GM21576 (cell line): ENCODE measurements at regions not wholly inside any gene's neighbourhood (a gene's known extent, or its start where the extent isn't known, plus 50 kb on each side); places are given as distances from the start of the nearest gene placed in this dataset.
"Not testable (repeated sequence)": the region's sequence is repeated elsewhere in the genome, so short reads cannot be mapped to it uniquely, and the experiment has no call there.

Experiments
- ATAC-seq: cut with Tn5 transposase; IDR thresholded peaks from one replicate; pipeline ENCODE4 v1.9.1; 2021; ENCODE audit warnings: mild to moderate bottlenecking, moderate library complexity; ENCODE audit not compliant: unreplicated experiment

DNA sequence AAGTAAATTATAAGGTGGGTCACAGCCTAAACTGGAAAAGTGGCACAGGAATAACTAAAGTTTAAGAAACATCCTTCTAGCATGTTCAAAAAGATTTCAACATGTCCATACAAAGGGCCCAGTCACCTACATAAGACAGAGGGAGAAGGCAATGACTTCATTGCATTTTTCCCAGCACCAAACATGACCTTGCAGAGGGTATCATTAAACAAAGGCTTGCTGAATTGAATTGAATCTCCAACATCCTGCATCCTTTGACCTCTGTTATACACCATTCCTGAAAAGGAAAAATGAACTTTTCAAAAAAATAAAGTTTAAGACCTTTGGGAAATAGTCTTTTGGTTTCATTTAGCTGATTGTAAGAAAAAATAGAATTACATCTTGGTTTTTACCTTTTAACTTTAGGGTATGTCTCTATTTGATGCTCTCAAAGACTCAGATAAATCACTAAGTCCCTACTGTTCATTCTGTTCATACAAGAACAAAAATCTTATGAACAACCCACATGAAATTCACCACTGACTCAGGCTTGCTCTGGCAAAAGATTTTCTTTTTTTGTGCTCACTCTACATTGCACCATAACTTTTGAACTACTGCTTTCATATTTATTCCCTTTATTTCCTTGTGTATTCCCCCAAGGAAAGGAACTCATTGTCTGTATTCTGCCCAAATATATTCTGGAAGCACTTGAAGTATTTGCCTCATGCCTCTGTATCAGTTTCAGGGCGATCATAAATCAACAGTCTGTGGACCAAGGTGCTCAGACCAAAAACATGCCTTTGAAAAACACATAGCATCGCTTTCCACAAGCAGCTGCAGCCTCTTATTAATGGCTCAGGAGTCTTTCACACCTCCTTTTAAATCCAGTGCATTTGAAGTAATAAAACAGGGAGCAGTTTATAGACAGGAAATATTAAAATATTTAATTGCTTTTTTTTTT is 121.7 kb downstream of the DUSP6 start:
- no peak for ATAC-seq

DNA sequence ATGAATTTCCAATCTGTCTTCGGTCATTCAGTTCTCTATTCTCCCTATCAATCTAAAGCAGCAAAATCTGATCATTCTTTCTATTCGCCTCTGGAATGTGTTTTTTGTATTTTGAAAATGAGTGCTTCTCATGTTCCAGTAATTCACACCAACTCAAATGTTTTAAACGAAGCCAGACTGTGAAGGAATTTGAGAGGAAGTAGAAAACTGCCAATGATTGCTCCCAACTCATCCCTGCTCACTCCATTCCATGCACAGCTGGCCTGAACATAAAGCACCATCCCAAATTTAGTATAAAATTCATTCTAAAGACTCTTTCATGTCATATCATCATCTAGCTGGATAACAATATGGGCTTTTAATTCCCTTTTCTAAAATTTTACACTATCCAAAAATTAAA is 123.8 kb downstream of the DUSP6 start:
- ATAC-seq = no peak

DNA sequence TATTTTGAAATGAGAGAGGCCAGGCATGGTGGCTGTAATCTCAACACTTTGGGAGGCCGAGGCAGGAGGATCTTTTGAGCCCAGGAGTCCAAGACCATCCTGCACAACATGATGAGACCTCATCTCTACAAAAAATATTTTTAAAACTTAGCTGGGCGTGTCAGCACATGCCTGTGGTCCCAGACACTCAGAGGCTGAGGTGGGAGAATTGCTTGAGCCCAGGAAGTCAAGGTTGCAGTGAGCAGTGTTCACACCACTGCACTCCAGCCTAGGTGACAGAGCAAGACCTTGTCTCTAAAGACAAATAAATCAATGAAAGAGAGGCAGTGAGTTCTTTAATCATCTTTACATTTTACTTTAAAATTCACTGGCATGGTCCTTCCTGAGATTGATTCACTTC is 124.5 kb downstream of the DUSP6 start:
- no peak for ATAC-seq

DNA sequence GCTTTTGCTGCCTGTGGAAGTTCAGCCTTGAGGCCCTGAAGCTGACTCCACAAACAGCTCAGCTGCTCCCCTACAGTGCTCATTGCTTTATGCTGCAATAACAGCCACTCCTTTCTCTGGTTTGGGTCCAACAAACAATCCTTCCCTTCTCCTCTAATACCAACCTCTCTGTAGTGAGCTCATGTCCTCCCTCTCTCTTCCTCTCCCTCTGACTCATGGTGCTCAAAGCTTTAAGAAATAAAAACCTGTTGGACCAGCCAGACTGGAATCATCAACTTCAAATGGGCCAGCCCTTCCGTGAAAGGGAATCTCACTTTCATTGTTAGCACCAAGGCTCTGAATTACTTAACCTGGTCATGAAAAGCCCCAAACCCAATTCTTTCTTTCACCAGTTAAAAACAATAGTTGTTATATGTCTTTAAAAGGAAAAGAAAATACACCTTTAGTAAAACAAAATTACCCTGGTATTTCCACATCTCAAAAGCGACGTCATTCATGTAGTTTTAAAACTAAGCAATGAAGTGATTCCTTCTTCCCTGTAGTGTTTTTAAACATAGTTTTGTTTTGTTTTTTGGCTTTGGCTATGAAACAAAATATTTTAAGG is 126.4 kb downstream of the DUSP6 start:
- peak; percentile 50 for ATAC-seq

DNA sequence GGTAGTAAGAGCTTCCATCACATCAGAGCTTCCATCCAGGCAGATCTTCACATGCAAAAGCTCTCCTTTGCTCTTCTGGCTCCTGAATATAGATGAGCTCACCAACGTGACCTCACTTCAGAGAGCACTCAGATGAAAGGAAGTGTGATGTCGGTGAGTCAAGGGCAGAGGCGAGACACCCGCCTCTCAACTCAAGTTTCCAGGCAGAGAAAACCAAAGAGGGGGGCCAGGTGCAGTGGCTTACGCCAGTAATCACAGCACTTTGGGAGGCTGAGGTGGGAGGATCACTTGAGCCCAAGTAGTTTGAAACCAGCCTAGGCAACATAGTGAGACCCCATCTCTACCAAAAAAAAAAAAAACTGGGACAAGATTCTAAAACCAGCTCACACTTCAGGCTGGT is 126.9 kb downstream of the DUSP6 start:
- ATAC-seq = peak; percentile 76

DNA sequence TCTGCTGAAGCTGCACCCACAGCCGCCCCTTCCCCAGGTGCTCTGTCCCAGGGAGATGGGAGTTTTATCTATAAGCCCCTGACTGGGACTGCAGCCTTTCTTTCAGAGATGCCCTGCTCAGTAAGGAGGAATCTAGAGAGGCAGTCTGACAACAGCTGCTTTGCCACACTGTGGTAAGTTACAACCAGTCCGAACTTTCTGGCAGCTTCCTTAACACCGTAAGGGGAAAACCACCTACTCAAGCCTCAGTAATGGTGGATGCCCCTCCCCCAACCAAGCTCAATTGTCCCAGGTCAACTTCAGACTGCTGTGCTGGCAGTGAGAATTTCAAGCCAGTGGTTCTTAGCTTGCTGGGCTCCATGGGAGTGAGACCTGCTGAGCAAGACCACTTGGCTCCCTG is 129.7 kb downstream of the DUSP6 start:
- not testable (repeated sequence) for ATAC-seq

DNA sequence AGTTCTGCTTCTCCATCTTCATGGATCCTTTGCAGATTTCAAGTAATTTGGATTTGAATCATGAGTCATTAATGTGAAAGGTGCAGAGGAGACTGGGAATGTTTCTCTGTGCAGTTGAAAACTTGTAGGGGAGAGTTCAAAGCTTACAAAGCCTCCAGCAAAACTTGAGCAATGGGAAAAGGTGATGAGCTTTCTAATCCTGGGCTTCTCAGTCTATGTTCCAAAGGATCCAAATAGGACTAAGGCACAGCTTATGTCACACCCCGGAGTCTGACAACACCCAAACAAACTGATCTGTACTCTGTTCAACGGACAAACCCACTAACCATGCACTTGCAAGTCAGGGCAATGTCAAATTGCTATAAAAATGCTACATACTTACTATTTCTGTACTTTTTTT is 134.8 kb downstream of the DUSP6 start:
- no peak for ATAC-seq

DNA sequence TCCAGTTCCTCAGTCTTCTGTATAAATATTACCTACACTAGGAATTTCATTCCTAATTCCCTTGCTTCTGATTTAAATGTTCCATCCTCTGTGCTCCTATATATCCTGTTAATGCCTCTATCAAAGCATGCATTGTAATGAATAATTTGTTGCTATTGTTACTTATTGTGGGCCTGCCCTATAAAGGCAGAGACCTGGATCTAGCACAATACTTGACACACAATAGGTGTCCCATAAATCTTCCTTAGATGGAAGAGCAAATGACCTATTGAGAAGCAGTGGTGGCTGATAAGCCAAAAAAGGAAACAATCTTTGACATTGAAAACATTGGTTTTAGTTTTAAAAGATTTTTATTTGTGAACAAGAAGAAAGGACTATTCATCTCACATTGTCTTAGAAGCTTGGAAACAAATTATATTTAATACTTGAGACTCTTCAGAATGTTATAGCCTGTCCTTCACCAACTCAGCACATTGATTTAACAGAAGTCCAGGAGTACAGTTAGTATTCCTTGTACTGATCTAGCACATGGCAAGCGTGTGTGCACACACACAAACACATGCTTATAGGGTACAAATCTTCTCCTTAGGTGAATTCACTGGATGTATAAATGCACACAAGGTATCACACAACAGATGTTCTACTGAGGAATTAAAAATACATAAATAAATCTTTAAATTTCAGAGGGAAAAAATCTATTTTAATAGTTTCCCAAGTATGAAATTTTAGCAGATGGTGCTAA is 135.9 kb downstream of the DUSP6 start:
- no peak for ATAC-seq

DNA sequence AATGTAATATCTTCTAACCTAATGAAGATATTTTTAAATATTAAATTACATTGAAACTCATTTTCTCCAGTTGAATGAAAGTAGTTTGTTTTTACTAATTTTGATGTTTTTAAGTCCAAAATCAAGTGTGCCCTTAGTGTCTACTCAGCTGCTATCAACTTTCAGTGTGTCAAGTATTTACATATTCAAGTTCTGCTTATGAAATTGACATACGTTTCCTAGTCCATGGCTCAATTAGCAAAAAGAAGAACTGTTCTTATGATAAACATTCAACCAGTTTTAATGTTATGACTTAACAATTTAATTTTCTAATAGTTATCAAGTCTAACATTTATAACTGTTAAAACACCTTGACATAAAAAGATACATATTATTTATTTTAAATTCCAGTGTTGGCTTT is 137.1 kb downstream of the DUSP6 start:
- ATAC-seq = no peak

DNA sequence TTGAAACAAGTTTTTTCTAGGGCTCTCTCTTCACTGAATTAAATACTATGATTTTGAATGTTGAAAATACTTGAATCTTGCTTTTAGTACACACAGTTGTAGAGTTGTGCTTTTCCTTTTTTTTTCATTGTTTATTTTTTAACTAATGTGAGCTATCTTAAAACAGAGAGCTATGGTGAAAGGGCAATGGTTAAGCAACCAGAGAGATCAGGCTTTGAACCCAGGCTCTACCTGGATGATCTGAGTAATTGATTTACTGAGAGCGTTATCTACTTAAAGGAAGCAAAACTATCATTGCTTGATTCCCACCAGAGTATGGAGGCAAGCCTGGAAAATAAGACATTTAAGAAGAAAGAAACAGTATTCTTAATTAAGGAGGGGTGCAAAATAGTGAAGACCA is 138.6 kb downstream of the DUSP6 start:
- ATAC-seq = no peak

DNA sequence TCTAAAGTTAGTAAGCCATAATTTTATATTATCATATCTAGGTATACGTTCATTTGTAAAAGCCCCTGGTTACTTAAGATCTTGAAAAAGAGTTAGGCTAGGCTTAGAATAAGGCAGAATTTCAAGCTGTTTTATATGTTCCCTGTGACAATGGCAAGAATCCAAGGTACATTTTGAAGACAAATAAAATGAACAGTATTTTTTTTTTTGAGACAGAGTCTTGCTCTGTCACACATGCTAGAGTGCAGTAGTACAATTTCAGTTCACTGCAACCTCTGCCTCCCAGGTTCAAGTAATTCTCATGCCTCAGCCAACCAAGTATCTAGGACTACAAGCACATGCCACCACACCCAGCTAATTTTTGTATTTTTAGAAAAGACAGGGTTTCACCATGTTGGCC is 139.2 kb downstream of the DUSP6 start:
- no peak for ATAC-seq

DNA sequence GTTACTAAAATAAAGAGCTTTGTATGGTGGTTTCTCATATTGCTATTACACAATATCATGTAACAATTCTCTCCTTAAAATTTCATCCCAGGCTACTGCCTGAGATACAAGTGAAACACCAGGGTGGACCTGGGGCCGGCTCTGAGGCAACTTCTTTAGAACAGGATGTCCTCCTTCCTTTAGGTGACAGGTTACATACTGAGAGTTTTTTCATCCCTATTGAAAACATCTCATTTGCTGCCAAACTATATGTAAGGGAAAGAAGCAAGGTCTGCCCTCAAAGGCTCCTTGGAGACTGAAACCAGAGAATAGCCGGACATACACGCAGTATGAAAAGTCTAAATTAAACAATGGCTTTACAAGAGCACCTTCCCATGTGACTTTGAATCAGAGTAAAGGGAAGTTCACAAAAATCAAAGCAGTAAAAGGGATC is 139.9 kb downstream of the DUSP6 start:
- no peak for ATAC-seq

DNA sequence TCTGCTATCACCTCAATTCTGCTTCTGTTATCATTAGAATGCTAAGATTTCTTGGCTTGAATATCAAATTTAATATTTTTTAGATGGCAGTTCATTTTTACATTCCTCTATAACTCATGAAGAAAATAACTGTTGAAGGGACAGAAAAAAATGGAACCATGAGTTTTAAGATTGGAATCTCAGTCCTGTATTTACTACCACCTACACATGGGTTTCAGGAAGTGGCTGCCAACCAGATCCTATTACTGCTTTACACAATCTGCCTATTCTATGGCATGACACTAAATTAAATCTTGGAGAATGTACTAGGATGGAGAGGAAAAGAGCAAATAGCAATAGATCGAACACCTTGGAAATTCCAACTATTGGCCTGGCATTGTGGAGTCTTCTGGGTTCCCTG is 140.8 kb downstream of the DUSP6 start:
- ATAC-seq = no peak

DNA sequence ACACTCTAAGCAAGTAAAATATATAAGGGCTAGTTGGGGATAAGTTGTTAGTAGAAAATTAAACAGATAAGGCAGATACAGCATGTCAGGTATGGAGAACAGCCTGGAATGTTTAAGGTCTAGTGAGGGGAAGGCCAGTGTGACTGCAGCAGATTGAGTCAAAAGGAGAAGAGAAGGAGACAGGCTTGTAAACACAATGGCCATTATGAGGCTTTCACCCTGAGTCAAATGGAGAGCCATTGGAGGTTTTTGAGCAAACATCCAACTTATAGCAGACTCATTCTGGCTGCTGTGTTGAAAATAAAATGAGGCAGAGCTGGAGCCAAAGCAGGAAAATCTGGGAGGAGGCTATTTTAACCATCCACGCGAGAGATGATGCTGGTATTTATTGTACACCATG is 142.0 kb downstream of the DUSP6 start:
- no peak for ATAC-seq

DNA sequence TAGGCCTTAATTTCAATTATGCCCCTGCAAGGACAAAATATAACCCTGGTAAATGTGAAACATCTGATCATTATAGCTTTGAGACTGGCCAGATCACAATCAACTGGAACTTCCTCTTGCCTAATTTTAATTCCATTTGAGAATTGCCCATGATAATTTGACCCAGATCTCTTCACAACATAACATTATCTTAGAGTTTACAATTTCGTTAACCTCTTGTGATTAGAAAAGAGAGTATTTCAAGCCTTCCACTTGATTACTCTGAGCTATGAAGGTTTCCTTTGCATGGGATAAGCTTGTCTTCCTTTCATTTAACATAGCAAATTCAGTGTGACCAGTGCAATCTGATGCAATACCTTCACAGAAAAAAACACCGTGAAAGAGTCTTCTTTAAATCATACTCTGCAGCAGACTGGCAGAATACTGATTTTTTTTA is 143.6 kb downstream of the DUSP6 start:
- no peak for ATAC-seq

DNA sequence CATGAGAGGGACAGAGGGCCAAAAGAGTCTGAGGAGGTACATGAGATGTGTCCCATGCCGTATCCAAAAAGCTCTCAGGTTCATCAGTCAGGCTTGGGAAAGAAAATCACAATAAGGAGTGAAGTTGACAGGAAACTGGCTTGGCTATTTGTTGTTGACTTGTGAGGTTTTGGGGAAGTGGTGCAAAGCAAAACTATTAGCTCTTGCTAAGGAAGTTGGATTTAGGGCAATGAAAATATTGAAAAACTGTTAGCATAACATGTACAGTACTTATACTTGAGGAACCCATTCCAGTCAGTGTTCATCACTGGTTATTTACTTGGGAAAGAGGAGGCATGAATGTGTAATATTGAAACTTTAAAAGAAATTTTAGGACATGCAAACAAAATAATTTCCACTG is 145.9 kb downstream of the DUSP6 start:
- no peak for ATAC-seq

DNA sequence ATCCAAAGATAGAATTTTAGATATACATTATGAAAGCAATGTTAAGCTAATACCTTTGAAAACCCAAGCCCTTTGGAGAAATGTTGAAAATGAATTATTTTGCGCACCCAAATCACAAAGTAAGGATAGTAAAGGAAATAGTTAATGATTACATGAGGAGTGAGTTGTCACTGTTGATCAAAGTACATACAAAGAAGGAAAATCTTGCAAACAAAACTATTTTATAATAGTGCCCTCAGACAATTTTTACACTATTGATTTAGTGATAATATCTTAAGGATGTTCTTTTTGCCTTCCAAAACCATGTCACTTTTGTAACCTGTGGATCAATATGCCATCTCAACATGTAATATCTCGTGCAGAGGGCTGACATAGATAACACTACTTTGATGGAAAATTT is 146.8 kb downstream of the DUSP6 start:
- ATAC-seq = no peak

DNA sequence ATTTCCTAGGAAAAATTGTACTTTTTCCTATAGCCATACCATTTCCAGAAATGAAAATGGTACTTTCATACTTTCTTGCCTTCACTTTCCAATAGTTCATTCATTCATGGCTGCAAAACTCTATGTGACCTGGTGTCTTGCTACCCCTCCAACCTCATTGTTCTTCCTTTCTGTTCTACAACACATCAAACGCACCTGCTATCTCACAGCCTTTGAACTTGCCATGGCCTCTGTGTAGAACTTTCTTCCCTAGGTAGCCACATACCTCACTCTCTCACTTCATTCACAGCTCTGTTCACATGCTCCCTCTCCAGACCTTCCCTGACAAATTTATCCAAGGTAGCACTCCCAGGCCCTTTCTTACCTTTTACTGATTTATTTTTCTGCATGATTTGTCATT is 149.2 kb downstream of the DUSP6 start:
- no peak for ATAC-seq

DNA sequence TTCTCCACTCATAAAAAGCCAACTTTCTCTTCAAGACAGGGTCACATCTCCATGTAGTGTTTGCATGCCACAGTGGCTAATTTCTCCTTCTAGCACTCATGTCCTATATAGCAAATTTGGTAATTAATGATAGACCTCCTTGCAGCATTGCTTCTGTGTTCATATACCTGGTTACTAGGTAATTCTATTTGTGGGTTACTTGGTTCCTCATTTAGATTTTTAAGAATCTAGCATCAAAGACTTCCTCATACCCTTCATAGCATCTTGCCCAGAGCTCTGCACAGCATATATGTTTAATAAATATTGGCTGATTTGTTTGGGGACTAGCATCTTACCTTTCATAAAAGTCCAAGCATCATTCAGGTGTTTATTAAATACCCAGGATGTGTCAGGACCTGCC is 152.1 kb downstream of the DUSP6 start:
- no peak for ATAC-seq

DNA sequence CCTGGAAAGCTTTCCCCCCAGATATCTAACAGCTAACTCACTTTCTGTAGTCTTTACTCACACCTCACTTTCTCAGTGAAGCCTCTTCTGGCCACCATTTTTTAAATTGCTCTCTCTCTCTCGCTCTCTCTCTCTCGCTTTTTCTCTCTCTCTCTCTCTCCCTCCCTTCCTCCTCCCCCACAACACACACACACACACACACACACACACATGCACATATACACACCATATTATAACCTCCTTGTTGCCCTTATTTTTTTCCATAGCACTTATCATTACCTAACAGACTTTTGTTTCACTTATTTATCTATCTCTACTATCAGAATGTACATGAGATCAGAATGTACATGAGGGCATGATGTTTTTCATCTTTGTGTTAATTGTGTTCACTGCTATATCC is 156.8 kb downstream of the DUSP6 start:
- no peak for ATAC-seq

DNA sequence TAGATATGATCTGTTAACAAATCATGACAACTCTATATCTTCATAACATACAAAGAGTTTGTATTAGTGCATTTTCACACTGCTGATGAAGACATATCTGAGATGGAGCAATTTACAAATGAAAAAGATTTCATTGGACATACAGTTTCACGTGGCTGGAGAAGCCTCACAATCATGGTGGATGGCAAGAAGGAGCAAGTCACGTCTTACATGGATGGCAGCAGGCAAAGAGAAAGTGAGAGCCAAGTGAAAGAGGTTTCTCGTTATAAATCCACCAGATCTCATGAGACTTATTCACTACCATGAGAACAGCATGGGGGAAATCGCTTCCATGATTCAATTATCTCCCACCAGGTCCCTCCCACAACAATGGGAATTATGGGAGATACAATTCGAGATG is 157.6 kb downstream of the DUSP6 start:
- ATAC-seq = no peak

DNA sequence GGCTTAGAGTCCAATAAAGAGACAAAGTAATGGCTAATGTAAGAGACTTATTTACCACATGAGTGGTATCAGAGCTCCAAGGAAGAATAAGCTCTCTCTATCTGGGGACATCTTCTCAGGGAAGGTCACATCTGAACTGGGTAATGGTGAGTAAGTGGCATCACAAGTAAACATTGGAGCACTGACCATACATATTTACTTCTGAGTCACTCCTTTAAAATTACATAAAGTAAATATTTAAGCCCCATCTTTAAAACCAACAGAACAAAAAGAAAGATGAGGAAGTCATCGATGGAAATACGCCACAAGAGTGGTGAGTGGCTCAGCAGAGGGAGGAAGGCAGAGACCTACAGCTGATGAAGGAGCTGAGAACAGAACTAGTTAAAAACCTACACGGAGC is 159.9 kb downstream of the DUSP6 start:
- no peak for ATAC-seq
